A549 (cell line): ENCODE measurements at regions not wholly inside any gene's neighbourhood (a gene's known extent, or its start where the extent isn't known, plus 50 kb on each side); places are given as distances from the start of the nearest gene placed in this dataset.

Experiments
- ATAC-seq, 2 experiments: fragments of 200-7000 bp in 1 of 2; fragments of >200 bp in 1 of 2; cut with Nextera tagmentation in 1 of 2; cut with Tn5 transposase in 1 of 2; 3 replicates each; pipeline versions ENCODE4 v1.8.0 to v1.9.1; 2018 to 2020; ENCODE audit warnings: mild to moderate bottlenecking in 1 of 2, moderate library complexity in 1 of 2
- CTCF ChIA-PET: fragments of 300-600 bp; sonication (Branson Sonifier 250); formaldehyde crosslinking; extraction: SDS; loops from one replicate; lab custom pipeline; 2021; ENCODE audit warnings: antibody characterized with exemption, inconsistent platforms; lab: Yijun Ruan, JAX
- POLR2A ChIA-PET: fragments of 350-600 bp; formaldehyde crosslinking; extraction: SDS; loops from one replicate; lab custom pipeline; 2021; ENCODE audit warnings: antibody characterized with exemption, inconsistent platforms; lab: Yijun Ruan, JAX
- DNase-seq, 2 experiments: peaks; one replicate each; pipeline versions ENCODE4 v3.0.0 to v3.0.0-alpha.2; 2011 to 2016; ENCODE audit warnings: low read depth in 1 of 2, low spot score in 1 of 2
- FAIRE-seq: peaks from 2 replicates; lab custom pipeline; 2011; peaks lifted over from hg19 to GRCh38; lab: Jason Lieb, UNC
- H3K27ac ChIP-seq, 2 experiments: fragments of >200 bp; sonication (Bioruptor Twin); formaldehyde crosslinking; 3 replicates each; pipeline ENCODE4 v1.5.1; 2016 to 2017
- H3K4me1 ChIP-seq: fragments of >200 bp; sonication (Bioruptor Twin); formaldehyde crosslinking; 3 replicates; pipeline ENCODE4 v1.6.1; 2016
- H3K4me2 ChIP-seq: fragments of >200 bp; sonication (Bioruptor Twin); formaldehyde crosslinking; 3 replicates; pipeline ENCODE4 v1.6.1; 2016
- H3K4me3 ChIP-seq: fragments of >200 bp; sonication (Bioruptor Twin); formaldehyde crosslinking; 3 replicates; pipeline ENCODE4 v1.5.1; 2016
- H3K9me3 ChIP-seq: fragments of >200 bp; sonication (Bioruptor Twin); formaldehyde crosslinking; 3 replicates; pipeline ENCODE4 v1.6.1; 2016
- ATOH8 ChIP-seq: fragments of 250-450 bp; sonication (Bioruptor Pico); IDR thresholded peaks from 2 replicates; pipeline ENCODE4 v1.5.0; 2020; ENCODE audit warnings: low read depth, mild to moderate bottlenecking, moderate library complexity
- BCL3 ChIP-seq: fragments of >200 bp; sonication (Bioruptor Twin); formaldehyde crosslinking; IDR thresholded peaks from 3 replicates; pipeline ENCODE4 v1.6.1; 2016
- CBX2 ChIP-seq: fragments of 200-600 bp; sonication (generic); IDR thresholded peaks from 2 replicates; pipeline ENCODE4 v1.6.1; 2016; ENCODE audit warnings: low read depth, mild to moderate bottlenecking, borderline replicate concordance
- CHD2 ChIP-seq: fragments of 150-350 bp; IDR thresholded peaks from 2 replicates; pipeline ENCODE4 v1.6.1; 2014; ENCODE audit warnings: low read length; ENCODE audit not compliant: partially characterized antibody
- CTCF ChIP-seq: fragments of >200 bp; sonication (Bioruptor Twin); formaldehyde crosslinking; IDR thresholded peaks from 3 replicates; pipeline ENCODE4 v1.5.1; 2016
- E2F6 ChIP-seq: IDR thresholded peaks from 2 replicates; pipeline ENCODE4 v1.6.1; 2012; ENCODE audit warnings: low read depth, borderline replicate concordance
- EHF ChIP-seq: fragments of 250-450 bp; sonication (Bioruptor Pico); IDR thresholded peaks from 2 replicates; pipeline ENCODE4 v1.5.0; 2020; ENCODE audit warnings: mild to moderate bottlenecking
- ELK1 ChIP-seq: fragments of 150-350 bp; IDR thresholded peaks from 2 replicates; pipeline ENCODE4 v1.6.1; 2014; ENCODE audit warnings: low read depth, mild to moderate bottlenecking, low read length
- HDAC2 ChIP-seq: fragments of 200-600 bp; sonication (generic); IDR thresholded peaks from 2 replicates; pipeline ENCODE4 v1.6.1; 2016
- JUN ChIP-seq, 2 experiments: fragments of >200 bp; sonication (Bioruptor Twin); formaldehyde crosslinking; IDR thresholded peaks; 2 replicates in 1 of 2; 3 replicates in 1 of 2; pipeline ENCODE4 v1.6.1; 2016 to 2017
- JUNB ChIP-seq: fragments of >200 bp; sonication (Bioruptor Twin); formaldehyde crosslinking; IDR thresholded peaks from 2 replicates; pipeline ENCODE4 v1.6.1; 2016
- MAZ ChIP-seq: fragments of 150-350 bp; IDR thresholded peaks from 2 replicates; pipeline ENCODE4 v1.6.1; 2014; ENCODE audit warnings: antibody characterized with exemption, low read depth, low read length, borderline replicate concordance
- MYC ChIP-seq: IDR thresholded peaks from 2 replicates; pipeline ENCODE4 v1.6.1; 2012; ENCODE audit warnings: mild to moderate bottlenecking, inconsistent platforms, low read length, improper control_type of control experiment, borderline replicate concordance
- NFE2L2 ChIP-seq: fragments of 150-350 bp; conservative IDR thresholded peaks from 2 replicates; pipeline ENCODE4 v1.6.1; 2014; ENCODE audit warnings: low read length
- NPAS2 ChIP-seq: fragments of 250-450 bp; sonication (Bioruptor Pico); IDR thresholded peaks from 2 replicates; pipeline ENCODE4 v1.8.0; 2022; ENCODE audit warnings: mild to moderate bottlenecking, moderate library complexity, borderline replicate concordance
- PBX3 ChIP-seq: IDR thresholded peaks from 2 replicates; pipeline ENCODE4 v1.6.1; 2012
- POLR2AphosphoS2 ChIP-seq: conservative IDR thresholded peaks from 2 replicates; pipeline ENCODE4 v1.6.1; 2012; ENCODE audit warnings: low read length, improper control_type of control experiment, inconsistent platforms
- REST ChIP-seq: fragments of 200-600 bp; sonication (generic); IDR thresholded peaks from 2 replicates; pipeline ENCODE4 v1.6.1; 2016; ENCODE audit warnings: antibody characterized with exemption, mild to moderate bottlenecking, moderate library complexity
- SMC3 ChIP-seq: fragments of >200 bp; sonication (Bioruptor Twin); formaldehyde crosslinking; IDR thresholded peaks from 3 replicates; pipeline ENCODE4 v1.6.1; 2018; ENCODE audit warnings: inconsistent platforms
- TFCP2L1 ChIP-seq: fragments of 250-450 bp; sonication (Bioruptor Pico); IDR thresholded peaks from 2 replicates; pipeline ENCODE4 v1.5.0; 2021; ENCODE audit warnings: mild to moderate bottlenecking
- WGBS: methylation state at CpG from one replicate; pipeline ENCODE4 v1.1.6; 2017; ENCODE audit errors: missing lambda C conversion rate; 5-methylcytosine and 5-hydroxymethylcytosine counted together

- CTCF ChIA-PET = no interaction called here
- TF ChIP-seq SMC3 = no peak
- TF ChIP-seq MYC = no peak
- TF ChIP-seq CBX2 = no peak
- no peak for TF ChIP-seq EHF (CRISPR knock-in tag)
- TF ChIP-seq CHD2 = no peak
- no peak for TF ChIP-seq MAZ
- no peak for TF ChIP-seq HDAC2
- no peak for TF ChIP-seq REST
- no peak for TF ChIP-seq BCL3
- TF ChIP-seq ATOH8 (CRISPR knock-in tag) = no peak
- no peak for TF ChIP-seq PBX3
- TF ChIP-seq POLR2AphosphoS2 = no peak
- TF ChIP-seq NPAS2 (CRISPR knock-in tag) = no peak
- no peak for TF ChIP-seq CTCF
- no peak for TF ChIP-seq E2F6
- no peak for TF ChIP-seq TFCP2L1 (CRISPR knock-in tag)
- TF ChIP-seq JUNB = no peak
- TF ChIP-seq NFE2L2 = no peak
- no peak for TF ChIP-seq JUN (IDR thresholded peaks at IDR 0.05)
- TF ChIP-seq ELK1 = no peak
- TF ChIP-seq, all 56 proteins: peak for 0
- DNase-seq (no peak), FAIRE-seq (no peak), ATAC-seq (no peak)
- 0% methylated on average over 1 of the region's 1 CpG for WGBS
- Histone ChIP-seq H3K9me3 (no peaks in the 10 kb centered on the region), H3K27ac (no peak overlapping the region), H3K4me3 (no peak overlapping the region), H3K4me2 (no peak overlapping the region), H3K4me1 (no peaks in the 10 kb centered on the region)
- POLR2A ChIA-PET = no interaction called here
Measured at GRCh38 chr6:120774275-120774674, 560.0 kb downstream of the TBC1D32 start.
